ENCODE measurements at regions not wholly inside any gene's neighbourhood (a gene's known extent, or its start where the extent isn't known, plus 50 kb on each side); places are given as distances from the start of the nearest gene placed in this dataset.
A peak's percentile ranks its signal among the peaks of the same experiment; 100 is the strongest.

DNA sequence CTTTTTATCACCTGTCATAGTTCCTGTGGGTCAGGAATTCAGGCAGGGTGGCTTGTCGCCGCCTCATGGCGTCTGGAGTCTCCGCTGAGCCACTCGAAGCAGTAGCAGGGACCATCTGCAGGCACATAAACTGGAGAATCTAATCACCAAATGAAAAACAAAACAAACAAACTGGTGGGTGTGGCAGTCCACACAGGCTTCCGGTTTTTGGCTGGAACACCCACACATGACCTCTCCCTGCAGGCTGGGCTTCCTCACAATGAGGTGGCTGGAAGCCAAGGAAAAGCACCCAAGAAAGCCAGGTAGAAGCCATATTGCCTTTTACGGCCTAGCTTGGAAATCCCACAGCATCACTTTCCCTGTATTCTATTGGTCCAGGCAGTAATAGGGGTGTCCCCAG, 197.0 kb downstream of the SYK start:
- TF ChIP-seq, protein P1, sequence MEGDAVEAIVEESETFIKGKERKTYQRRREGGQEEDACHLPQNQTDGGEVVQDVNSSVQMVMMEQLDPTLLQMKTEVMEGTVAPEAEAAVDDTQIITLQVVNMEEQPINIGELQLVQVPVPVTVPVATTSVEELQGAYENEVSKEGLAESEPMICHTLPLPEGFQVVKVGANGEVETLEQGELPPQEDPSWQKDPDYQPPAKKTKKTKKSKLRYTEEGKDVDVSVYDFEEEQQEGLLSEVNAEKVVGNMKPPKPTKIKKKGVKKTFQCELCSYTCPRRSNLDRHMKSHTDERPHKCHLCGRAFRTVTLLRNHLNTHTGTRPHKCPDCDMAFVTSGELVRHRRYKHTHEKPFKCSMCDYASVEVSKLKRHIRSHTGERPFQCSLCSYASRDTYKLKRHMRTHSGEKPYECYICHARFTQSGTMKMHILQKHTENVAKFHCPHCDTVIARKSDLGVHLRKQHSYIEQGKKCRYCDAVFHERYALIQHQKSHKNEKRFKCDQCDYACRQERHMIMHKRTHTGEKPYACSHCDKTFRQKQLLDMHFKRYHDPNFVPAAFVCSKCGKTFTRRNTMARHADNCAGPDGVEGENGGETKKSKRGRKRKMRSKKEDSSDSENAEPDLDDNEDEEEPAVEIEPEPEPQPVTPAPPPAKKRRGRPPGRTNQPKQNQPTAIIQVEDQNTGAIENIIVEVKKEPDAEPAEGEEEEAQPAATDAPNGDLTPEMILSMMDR (IDR thresholded peaks at IDR 0.05; ENCODE audit: control insufficient read depth, insufficient read depth, low read depth, low read length, missing control alignments): no peak
- H3K4me3 ChIP-seq (ENCODE audit: control insufficient read depth, low read depth, low read length): no peak overlapping the region
- DNase-seq (ENCODE audit: low read depth): no peak

DNA sequence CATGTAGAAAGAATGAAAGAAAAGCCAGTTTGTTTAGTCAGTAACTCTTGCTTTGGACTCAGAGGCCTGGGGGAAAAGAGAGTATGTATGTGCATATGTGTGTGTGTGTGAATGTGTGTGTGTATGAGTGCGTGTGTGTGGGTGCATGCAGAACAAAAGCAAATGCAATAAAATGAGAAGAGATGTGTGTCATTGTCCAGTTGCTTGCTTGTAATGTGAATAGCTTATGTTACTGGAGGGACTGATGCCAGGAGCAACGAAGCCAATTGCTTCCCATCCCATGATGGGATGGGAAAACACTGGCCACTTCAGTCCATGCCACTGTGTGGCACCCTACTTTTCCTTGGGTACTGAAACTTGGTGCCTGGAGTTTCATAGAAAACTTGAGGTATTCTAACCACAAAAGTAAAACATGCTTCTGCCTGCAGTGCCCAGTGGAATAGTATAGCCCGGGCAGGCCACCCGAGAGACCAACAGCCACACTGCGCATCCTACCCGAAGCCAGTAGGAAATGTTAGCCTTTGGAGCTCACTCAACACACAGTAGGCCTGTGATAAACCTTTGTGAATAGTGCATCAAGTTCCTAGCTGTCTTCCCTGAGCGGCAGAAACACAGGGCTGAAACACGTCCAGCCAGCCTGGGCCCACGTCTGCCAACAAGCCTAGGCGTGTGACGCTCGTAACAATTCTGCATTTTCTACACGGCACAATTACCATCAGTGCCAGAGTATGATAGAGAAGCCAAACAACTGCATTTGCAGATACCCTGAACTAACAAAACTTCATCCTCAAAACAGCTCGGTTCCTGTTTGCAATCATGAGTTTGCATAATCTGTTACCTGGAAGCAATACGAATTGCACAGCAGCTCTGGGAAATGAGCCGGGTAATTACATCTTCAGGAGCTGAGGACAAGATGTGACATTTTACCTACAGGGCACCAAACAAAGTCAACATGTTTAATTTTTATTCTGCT, 198.1 kb downstream of the SYK start:
- TF ChIP-seq, protein P1 (IDR thresholded peaks at IDR 0.05; ENCODE audit: control insufficient read depth, insufficient read depth, low read depth, low read length, missing control alignments): no peak
- DNase-seq (ENCODE audit: low read depth): no peak

DNA sequence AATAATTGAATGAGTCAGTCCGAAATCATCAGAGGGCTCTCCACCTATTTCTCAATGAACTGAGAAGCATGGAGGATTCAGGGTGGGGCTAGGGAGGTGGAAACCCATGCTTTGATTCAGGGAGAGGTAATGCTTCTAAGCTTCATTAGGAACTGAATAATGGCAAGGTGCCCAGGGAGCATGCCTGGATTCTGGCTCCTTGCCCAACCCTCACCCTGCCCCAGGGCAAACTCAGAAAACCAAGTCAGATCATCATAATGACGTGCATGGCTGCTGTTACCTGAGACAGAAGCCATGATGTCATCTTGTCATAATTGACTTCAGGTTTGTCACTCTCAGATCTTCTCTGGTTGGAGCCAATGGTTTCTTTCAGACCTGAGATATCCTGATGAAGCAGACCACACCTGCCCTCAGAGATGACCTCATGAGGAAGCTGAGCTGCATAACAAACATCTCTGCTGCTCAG, 199.6 kb downstream of the SYK start:
- H3K4me3 ChIP-seq (ENCODE audit: control insufficient read depth, low read depth, low read length): no peak overlapping the region
- no peak for DNase-seq (ENCODE audit: low read depth)
- TF ChIP-seq, protein P1 (IDR thresholded peaks at IDR 0.05; ENCODE audit: control insufficient read depth, insufficient read depth, low read depth, low read length, missing control alignments): no peak

More for the DNA sequence above, 198.1 kb downstream of the SYK start:
- no peak overlapping the region for H3K4me3 ChIP-seq (ENCODE audit: control insufficient read depth, low read depth, low read length)

DNA sequence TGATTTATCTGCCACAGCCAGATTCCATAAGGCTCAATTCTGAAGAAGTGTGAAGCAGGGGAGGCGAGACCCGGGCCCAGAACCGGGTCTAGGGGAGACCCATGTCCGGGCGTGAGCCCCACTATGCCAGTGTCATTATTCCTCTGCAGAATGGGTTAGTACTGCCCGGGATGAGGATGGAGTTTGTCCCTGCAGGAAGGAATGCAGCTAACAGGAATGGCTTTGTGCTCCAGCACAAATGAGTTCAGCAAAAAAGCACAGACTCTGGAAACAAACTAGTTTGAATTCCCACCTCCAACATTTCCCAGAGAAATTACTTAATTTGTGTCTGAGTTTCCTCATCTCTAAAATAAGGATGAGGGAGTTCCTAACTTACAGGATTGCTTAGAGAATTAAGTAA, 202.9 kb downstream of the SYK start:
- TF ChIP-seq, protein P1 (IDR thresholded peaks at IDR 0.05; ENCODE audit: control insufficient read depth, insufficient read depth, low read depth, low read length, missing control alignments): peak; percentile 26
- H3K4me3 ChIP-seq (ENCODE audit: control insufficient read depth, low read depth, low read length): no peak overlapping the region
- DNase-seq (ENCODE audit: low read depth): no peak

DNA sequence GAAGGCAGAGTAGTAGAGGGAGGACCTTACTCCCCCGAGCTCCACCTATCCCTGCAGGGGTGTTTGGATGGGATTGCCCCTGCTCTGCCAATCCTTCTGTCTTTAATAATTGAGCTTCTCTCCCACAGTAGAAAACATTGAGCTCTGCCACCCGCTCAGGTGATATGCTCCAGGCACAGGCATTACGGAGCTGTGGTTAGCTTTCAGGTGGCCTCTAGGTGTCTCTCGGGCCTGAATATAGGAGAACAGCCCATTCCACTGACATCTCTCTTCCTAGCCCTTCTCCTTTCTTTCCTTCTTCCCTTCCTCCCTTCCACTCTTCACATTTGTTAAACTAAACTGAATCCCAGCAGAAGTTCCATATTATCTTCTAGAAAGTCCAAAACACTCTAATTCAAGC, 203.4 kb downstream of the SYK start:
- H3K4me3 ChIP-seq (ENCODE audit: control insufficient read depth, low read depth, low read length): no peak overlapping the region
- no peak for DNase-seq (ENCODE audit: low read depth)
- TF ChIP-seq, protein P1 (IDR thresholded peaks at IDR 0.05; ENCODE audit: control insufficient read depth, insufficient read depth, low read depth, low read length, missing control alignments): no peak

DNA sequence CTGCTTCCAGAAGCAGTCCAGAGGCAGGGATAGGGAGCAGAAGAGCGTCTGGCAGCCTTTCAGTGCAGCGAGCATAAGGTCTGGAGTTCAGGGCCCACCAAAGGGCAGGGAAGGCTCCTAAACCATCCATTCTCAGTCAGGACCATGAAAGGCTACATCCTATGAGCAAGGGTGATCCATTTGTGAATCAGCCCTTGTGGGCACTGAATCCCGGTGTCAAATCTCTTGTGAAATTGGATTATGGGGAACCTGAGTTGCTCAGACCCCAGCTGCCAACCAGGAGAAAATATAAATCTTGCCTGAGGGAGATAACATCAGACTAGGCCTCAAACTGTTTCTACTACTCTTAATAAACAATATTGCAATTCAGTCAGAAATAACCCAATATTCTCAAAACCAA, 204.4 kb downstream of the SYK start:
- H3K4me3 ChIP-seq (ENCODE audit: control insufficient read depth, low read depth, low read length): no peak overlapping the region
- no peak for DNase-seq (ENCODE audit: low read depth)
- TF ChIP-seq, protein P1 (IDR thresholded peaks at IDR 0.05; ENCODE audit: control insufficient read depth, insufficient read depth, low read depth, low read length, missing control alignments): no peak
